Right lobe of liver (tissue), 4 donors: ENCODE measurements at regions not wholly inside any gene's neighbourhood (a gene's known extent, or its start where the extent isn't known, plus 50 kb on each side); places are given as distances from the start of the nearest gene placed in this dataset.

Experiments used
- POLR2A ChIP-seq: fragments of 450-650 bp; IDR thresholded peaks from one replicate; pipeline ENCODE4 v1.6.1; 2017; ENCODE audit warnings: antibody characterized with exemption, mild to moderate bottlenecking
- TF ChIP-seq, protein P1 (sequence below), 4 donors: fragments of 200-600 bp in 3 of 4; fragments of 450-650 bp in 1 of 4; IDR thresholded peaks; one replicate each; pipeline versions ENCODE4 v1.5.1 to v1.8.0; 2016 to 2022; ENCODE audit warnings: antibody characterized with exemption in 4 of 4, mild to moderate bottlenecking in 2 of 4
- donor health status: DM: no; HTN: no; CAD: no.
- donor health status: DM: no; HTN: no; CAD: no.
- donor health status: DM: no; HTN: yes; CAD: no.

DNA sequence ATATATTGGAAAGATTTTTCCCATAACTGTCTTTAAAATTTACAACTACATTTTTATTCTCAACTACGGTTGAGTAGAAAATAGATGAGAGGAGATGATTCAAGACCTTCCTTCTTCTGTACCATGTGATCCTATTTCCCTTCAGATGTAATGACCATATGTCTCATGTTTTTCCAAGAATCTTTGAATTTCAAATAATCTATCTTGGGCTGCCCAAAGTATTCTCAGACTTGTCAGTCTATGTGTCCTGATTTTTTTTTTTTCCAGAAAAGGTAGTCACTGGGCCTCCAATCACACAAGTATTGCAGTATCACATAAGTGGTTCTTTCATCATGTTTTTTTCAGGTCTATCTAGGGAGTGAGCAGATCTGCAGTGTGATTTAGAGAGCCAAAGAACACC is 392.4 kb downstream of the RFC3 start:
- TF ChIP-seq, protein P1, sequence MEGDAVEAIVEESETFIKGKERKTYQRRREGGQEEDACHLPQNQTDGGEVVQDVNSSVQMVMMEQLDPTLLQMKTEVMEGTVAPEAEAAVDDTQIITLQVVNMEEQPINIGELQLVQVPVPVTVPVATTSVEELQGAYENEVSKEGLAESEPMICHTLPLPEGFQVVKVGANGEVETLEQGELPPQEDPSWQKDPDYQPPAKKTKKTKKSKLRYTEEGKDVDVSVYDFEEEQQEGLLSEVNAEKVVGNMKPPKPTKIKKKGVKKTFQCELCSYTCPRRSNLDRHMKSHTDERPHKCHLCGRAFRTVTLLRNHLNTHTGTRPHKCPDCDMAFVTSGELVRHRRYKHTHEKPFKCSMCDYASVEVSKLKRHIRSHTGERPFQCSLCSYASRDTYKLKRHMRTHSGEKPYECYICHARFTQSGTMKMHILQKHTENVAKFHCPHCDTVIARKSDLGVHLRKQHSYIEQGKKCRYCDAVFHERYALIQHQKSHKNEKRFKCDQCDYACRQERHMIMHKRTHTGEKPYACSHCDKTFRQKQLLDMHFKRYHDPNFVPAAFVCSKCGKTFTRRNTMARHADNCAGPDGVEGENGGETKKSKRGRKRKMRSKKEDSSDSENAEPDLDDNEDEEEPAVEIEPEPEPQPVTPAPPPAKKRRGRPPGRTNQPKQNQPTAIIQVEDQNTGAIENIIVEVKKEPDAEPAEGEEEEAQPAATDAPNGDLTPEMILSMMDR (IDR thresholded peaks at IDR 0.05) = no peak
- TF ChIP-seq POLR2A = no peak
